HG02885 (cell line): ENCODE measurements at regions not wholly inside any gene's neighbourhood (a gene's known extent, or its start where the extent isn't known, plus 50 kb on each side); places are given as distances from the start of the nearest gene placed in this dataset.

Experiments
- ATAC-seq: cut with Tn5 transposase; IDR thresholded peaks from one replicate; pipeline ENCODE4 v1.9.1; 2021; ENCODE audit warnings: mild to moderate bottlenecking; ENCODE audit not compliant: unreplicated experiment, poor library complexity

- ATAC-seq, result no peak
Measured at GRCh38 chr3:115204475-115204874, 57.4 kb upstream of the ZBTB20 start.

GRCh38 chr3:115208066-115208750 is 61.1 kb upstream of the ZBTB20 start:
- ATAC-seq, result no peak

GRCh38 chr3:115211810-115212492 is 64.9 kb upstream of the ZBTB20 start:
- ATAC-seq, result no peak

GRCh38 chr3:115212615-115213014 is 65.5 kb upstream of the ZBTB20 start:
- peak; percentile 33 for ATAC-seq

GRCh38 chr3:115213052-115213451 is 66.0 kb upstream of the ZBTB20 start:
- peak; percentile 36 for ATAC-seq

GRCh38 chr3:115217292-115217677 is 70.2 kb upstream of the ZBTB20 start:
- no peak for ATAC-seq

- ATAC-seq, result peak; percentile 63
Measured at GRCh38 chr3:115217678-115218451, 70.8 kb upstream of the ZBTB20 start.

- ATAC-seq, result no peak
Measured at GRCh38 chr3:115218859-115219258, 71.8 kb upstream of the ZBTB20 start.

GRCh38 chr3:115224687-115225086 is 77.6 kb upstream of the ZBTB20 start:
- ATAC-seq, result no peak

- no peak for ATAC-seq
Measured at GRCh38 chr3:115226844-115227445, 79.9 kb upstream of the ZBTB20 start.

GRCh38 chr3:115227461-115227860 is 80.4 kb upstream of the ZBTB20 start:
- ATAC-seq, result no peak

GRCh38 chr3:115228266-115228665 is 81.2 kb upstream of the ZBTB20 start:
- no peak for ATAC-seq

GRCh38 chr3:115232167-115232566 is 85.1 kb upstream of the ZBTB20 start:
- no peak for ATAC-seq

- ATAC-seq, result no peak
Measured at GRCh38 chr3:115233021-115233420, 85.9 kb upstream of the ZBTB20 start.

- ATAC-seq, result no peak
Measured at GRCh38 chr3:115236496-115236895, 89.4 kb upstream of the ZBTB20 start.

GRCh38 chr3:115239717-115240116 is 92.6 kb upstream of the ZBTB20 start:
- no peak for ATAC-seq

GRCh38 chr3:115244350-115244749 is 97.3 kb upstream of the ZBTB20 start:
- no peak for ATAC-seq

- no peak for ATAC-seq
Measured at GRCh38 chr3:115245438-115245837, 98.3 kb upstream of the ZBTB20 start.

GRCh38 chr3:115245899-115246298 is 98.8 kb upstream of the ZBTB20 start:
- no peak for ATAC-seq

- ATAC-seq, result no peak
Measured at GRCh38 chr3:115246461-115247020, 99.5 kb upstream of the ZBTB20 start.

- no peak for ATAC-seq
Measured at GRCh38 chr3:115248274-115248673, 101.2 kb upstream of the ZBTB20 start.
